Peyer's patch (tissue), 4 donors: ENCODE measurements at regions not wholly inside any gene's neighbourhood (a gene's known extent, or its start where the extent isn't known, plus 50 kb on each side); places are given as distances from the start of the nearest gene placed in this dataset.

Experiments
- POLR2A ChIP-seq, 2 donors: fragments of 450-650 bp; IDR thresholded peaks; one replicate each; pipeline ENCODE4 v1.5.1; 2017; ENCODE audit warnings: antibody characterized with exemption in 2 of 2, mild to moderate bottlenecking in 2 of 2, moderate library complexity in 2 of 2
- TF ChIP-seq, protein P1 (sequence below), 6 experiments: fragments of 450-650 bp in 4 of 6; fragments of 200-600 bp in 2 of 6; sonication (generic) in 1 of 6; IDR thresholded peaks; one replicate each; pipeline ENCODE4 v1.5.1; 2017 to 2019; ENCODE audit warnings: antibody characterized with exemption in 6 of 6, mild to moderate bottlenecking in 3 of 6, moderate library complexity in 1 of 6

- TF ChIP-seq, protein P1, sequence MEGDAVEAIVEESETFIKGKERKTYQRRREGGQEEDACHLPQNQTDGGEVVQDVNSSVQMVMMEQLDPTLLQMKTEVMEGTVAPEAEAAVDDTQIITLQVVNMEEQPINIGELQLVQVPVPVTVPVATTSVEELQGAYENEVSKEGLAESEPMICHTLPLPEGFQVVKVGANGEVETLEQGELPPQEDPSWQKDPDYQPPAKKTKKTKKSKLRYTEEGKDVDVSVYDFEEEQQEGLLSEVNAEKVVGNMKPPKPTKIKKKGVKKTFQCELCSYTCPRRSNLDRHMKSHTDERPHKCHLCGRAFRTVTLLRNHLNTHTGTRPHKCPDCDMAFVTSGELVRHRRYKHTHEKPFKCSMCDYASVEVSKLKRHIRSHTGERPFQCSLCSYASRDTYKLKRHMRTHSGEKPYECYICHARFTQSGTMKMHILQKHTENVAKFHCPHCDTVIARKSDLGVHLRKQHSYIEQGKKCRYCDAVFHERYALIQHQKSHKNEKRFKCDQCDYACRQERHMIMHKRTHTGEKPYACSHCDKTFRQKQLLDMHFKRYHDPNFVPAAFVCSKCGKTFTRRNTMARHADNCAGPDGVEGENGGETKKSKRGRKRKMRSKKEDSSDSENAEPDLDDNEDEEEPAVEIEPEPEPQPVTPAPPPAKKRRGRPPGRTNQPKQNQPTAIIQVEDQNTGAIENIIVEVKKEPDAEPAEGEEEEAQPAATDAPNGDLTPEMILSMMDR (IDR thresholded peaks at IDR 0.05), result no peak
- TF ChIP-seq POLR2A (IDR thresholded peaks at IDR 0.05), result no peak
These were observed 135.1 kb downstream of the ACTL8 start for GRCh38 chr1:17890056-17890814.
